Breast epithelium (tissue), 4 donors: ENCODE measurements at regions not wholly inside any gene's neighbourhood (a gene's known extent, or its start where the extent isn't known, plus 50 kb on each side); places are given as distances from the start of the nearest gene placed in this dataset.

ENCODE experiments used
- DNase-seq, 2 donors: peaks; one replicate each; pipeline ENCODE4 v3.0.0-alpha.2; 2019; ENCODE audit warnings: low spot score in 2 of 2
- H3K27ac ChIP-seq, 2 donors: fragments of 200-600 bp; sonication (generic) in 1 of 2; one replicate each; pipeline ENCODE4 v1.5.1; 2016 to 2019; ENCODE audit warnings: mild to moderate bottlenecking in 1 of 2
- H3K27me3 ChIP-seq, 2 donors: fragments of 200-600 bp; sonication (generic) in 1 of 2; one replicate each; pipeline versions ENCODE4 v1.5.1 to v1.6.0; 2017 to 2019; ENCODE audit warnings: control low read depth in 1 of 2, mild to moderate bottlenecking in 1 of 2
- H3K36me3 ChIP-seq: fragments of 200-600 bp; one replicate; pipeline ENCODE4 v1.5.1; 2019
- H3K4me1 ChIP-seq, 2 donors: fragments of 200-600 bp; sonication (generic); one replicate each; pipeline ENCODE4 v1.5.1; 2016 to 2019; ENCODE audit warnings: control low read depth in 1 of 2
- H3K4me3 ChIP-seq, 3 donors: fragments of 200-600 bp; sonication (generic); 1 replicate in 2 of 3; 2 replicates in 1 of 3; pipeline ENCODE4 v1.5.1; 2016 to 2019; ENCODE audit warnings: mild to moderate bottlenecking in 3 of 3, moderate library complexity in 2 of 3
- H3K9me3 ChIP-seq, 2 donors: fragments of 200-600 bp; sonication (generic) in 1 of 2; one replicate each; pipeline ENCODE4 v1.5.1; 2016 to 2019; ENCODE audit warnings: control low read depth in 1 of 2
- POLR2A ChIP-seq: fragments of 450-650 bp; IDR thresholded peaks from one replicate; pipeline ENCODE4 v1.6.1; 2016; ENCODE audit warnings: antibody characterized with exemption, mild to moderate bottlenecking, moderate library complexity
- POLR2AphosphoS5 ChIP-seq, 3 donors: sonication (generic); formaldehyde crosslinking; IDR thresholded peaks; one replicate each; pipeline ENCODE4 v1.6.1; 2017; ENCODE audit warnings: antibody characterized with exemption in 3 of 3
- intact Hi-C: fragments of 100-400 bp; cut with DNase I; formaldehyde crosslinking; loops from one replicate; pipeline ENCODE4 v1.15.1; 2023; ENCODE audit warnings: low total_unique reads
- TF ChIP-seq, protein P1 (sequence below), 3 donors: fragments of 450-650 bp; IDR thresholded peaks; one replicate each; pipeline ENCODE4 v1.5.1; 2016 to 2017; ENCODE audit warnings: antibody characterized with exemption in 3 of 3, mild to moderate bottlenecking in 3 of 3, moderate library complexity in 3 of 3

DNA sequence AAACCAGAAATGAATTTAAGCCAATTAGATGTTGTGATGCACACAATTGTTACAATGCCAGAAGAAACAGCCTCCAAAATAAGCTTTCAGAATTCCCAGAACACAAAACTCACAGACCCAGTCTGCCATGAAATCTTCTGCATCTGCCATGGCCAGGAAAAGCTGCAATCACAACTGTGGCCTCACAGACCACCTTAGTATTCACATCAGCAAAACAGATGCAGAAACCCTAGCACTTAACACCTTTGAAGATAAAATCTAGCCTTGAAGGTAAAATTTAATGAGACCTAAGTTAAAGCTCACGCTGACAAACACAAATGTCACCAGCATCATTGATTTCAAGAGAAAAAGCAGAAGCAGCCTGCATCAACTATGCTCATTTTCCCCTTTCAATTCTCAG is 566.8 kb upstream of the TMPRSS15 start:
- TF ChIP-seq, protein P1, sequence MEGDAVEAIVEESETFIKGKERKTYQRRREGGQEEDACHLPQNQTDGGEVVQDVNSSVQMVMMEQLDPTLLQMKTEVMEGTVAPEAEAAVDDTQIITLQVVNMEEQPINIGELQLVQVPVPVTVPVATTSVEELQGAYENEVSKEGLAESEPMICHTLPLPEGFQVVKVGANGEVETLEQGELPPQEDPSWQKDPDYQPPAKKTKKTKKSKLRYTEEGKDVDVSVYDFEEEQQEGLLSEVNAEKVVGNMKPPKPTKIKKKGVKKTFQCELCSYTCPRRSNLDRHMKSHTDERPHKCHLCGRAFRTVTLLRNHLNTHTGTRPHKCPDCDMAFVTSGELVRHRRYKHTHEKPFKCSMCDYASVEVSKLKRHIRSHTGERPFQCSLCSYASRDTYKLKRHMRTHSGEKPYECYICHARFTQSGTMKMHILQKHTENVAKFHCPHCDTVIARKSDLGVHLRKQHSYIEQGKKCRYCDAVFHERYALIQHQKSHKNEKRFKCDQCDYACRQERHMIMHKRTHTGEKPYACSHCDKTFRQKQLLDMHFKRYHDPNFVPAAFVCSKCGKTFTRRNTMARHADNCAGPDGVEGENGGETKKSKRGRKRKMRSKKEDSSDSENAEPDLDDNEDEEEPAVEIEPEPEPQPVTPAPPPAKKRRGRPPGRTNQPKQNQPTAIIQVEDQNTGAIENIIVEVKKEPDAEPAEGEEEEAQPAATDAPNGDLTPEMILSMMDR (IDR thresholded peaks at IDR 0.05) = no peak
- TF ChIP-seq POLR2A (no peak), POLR2AphosphoS5 (IDR thresholded peaks at IDR 0.05) (no peak)
- intact Hi-C loops = no loop called here
- no peaks in the 10 kb centered on the region for H3K9me3 ChIP-seq
- H3K36me3 ChIP-seq = no peaks in the 10 kb centered on the region
- no peak for DNase-seq
- H3K27ac ChIP-seq = no peak overlapping the region
- H3K4me3 ChIP-seq = no peak overlapping the region
- H3K27me3 ChIP-seq = no peaks in the 10 kb centered on the region
- H3K4me1 ChIP-seq = no peaks in the 10 kb centered on the region

DNA sequence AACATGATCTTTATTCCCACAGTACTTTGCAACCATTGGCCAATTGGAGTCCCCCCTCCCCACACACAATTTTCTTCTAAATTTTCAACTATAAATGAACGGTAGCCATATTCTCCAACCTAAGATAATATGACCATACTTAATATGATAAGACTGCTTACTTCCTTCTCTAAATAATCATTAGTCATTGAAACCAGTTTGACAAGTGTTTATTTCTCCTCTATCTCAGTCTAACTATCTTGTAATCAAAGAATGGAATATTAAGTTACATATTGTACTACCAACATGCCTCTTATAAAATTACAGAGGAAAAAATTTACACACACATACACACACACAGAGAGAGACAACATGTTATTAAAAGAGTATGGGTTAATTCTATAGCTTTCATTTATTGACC is 567.4 kb upstream of the TMPRSS15 start:
- H3K27ac ChIP-seq = no peak overlapping the region
- TF ChIP-seq, protein P1 (IDR thresholded peaks at IDR 0.05) = no peak
- TF ChIP-seq POLR2AphosphoS5 (IDR thresholded peaks at IDR 0.05) (no peak), POLR2A (no peak)
- DNase-seq = no peak
- no peaks in the 10 kb centered on the region for H3K36me3 ChIP-seq
- intact Hi-C loops = no loop called here
- no peak overlapping the region for H3K4me3 ChIP-seq
- no peaks in the 10 kb centered on the region for H3K4me1 ChIP-seq
- no peaks in the 10 kb centered on the region for H3K27me3 ChIP-seq
- no peaks in the 10 kb centered on the region for H3K9me3 ChIP-seq

DNA sequence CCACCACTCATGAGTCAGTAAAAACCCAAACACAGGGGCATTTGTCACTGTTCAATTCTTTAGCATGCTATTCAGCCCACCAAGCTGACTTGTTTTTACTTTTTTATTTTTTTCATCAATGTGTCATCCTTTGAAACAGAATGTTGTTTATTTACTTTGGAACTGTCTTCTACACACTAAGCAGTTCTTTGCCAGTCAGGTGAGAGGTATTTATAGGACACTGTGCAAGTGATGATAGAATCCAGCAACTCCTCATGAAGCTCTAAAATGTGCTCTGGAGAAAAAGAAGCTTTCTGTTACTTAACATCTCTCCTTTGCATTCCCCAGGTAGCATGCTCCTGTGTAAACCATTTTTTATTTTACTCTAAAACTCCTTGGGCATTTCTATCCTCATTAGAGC is 582.0 kb upstream of the TMPRSS15 start:
- Histone ChIP-seq H3K4me3 (no peak overlapping the region), H3K27ac (no peak overlapping the region), H3K36me3 (no peaks in the 10 kb centered on the region), H3K4me1 (no peaks in the 10 kb centered on the region), H3K9me3 (no peaks in the 10 kb centered on the region), H3K27me3 (no peaks in the 10 kb centered on the region)
- TF ChIP-seq, protein P1 (IDR thresholded peaks at IDR 0.05) = no peak
- TF ChIP-seq POLR2A (no peak), POLR2AphosphoS5 (IDR thresholded peaks at IDR 0.05) (no peak)
- no peak for DNase-seq
- intact Hi-C loops = no loop called here

DNA sequence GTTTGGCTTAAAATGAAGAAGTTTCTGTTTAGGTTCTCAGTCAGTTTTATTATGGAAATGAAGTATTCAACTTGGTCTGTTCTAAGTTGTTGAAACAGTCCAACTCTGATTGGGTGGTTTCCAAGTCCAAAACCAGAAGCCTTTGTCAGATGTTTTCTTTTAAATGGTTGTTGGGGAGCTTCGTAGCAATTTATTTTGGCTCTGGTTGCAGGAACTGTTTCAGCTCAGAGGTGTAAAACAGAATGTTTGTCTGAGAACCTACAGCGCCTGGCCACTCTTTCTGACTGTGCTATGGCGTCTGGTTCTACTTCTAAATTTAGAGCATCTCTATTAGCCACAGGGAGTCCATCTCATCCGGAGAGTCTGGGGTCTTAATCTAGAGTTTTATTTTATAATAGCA is 582.6 kb upstream of the TMPRSS15 start:
- TF ChIP-seq, protein P1 (IDR thresholded peaks at IDR 0.05) = no peak
- TF ChIP-seq POLR2A (no peak), POLR2AphosphoS5 (IDR thresholded peaks at IDR 0.05) (no peak)
- no peak for DNase-seq
- intact Hi-C loops = no loop called here
- Histone ChIP-seq H3K4me3 (no peak overlapping the region), H3K27ac (no peak overlapping the region), H3K27me3 (no peaks in the 10 kb centered on the region), H3K36me3 (no peaks in the 10 kb centered on the region), H3K9me3 (no peaks in the 10 kb centered on the region), H3K4me1 (no peaks in the 10 kb centered on the region)

DNA sequence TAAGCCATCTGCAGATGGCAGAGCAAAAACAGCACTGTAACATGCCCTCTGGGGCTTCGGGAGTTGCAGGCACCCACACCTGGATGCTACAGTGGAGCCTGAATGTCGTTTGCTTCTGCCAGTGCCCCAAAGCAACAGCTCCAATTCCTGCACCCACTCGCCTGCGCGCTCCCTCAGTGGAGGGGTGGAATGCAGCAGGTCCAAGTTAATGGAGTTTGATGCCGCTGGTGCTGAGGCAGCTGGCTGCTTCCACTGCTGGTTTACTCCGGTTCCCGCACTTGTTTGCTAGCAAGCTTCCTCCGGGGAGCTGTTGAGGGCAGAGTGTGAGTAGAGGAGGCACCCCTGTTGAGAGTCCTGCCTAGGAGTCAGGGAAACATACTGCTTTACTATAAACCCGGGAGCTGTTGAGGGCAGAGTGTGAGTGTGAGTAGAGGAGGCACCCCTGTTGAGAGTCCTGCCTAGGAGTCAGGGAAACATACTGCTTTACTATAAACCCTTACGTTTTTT is 584.0 kb upstream of the TMPRSS15 start:
- intact Hi-C loops = no loop called here
- peak overlapping the region in 1 of 3 donors; percentile 31 for H3K4me3 ChIP-seq
- TF ChIP-seq, protein P1 (IDR thresholded peaks at IDR 0.05) = no peak
- no peak for TF ChIP-seq POLR2AphosphoS5 (IDR thresholded peaks at IDR 0.05)
- TF ChIP-seq POLR2A = no peak

More for the DNA sequence above, 584.0 kb upstream of the TMPRSS15 start:
- Histone ChIP-seq H3K9me3 (no peaks in the 10 kb centered on the region), H3K27me3 (no peaks in the 10 kb centered on the region), H3K27ac (no peak overlapping the region), H3K36me3 (no peaks in the 10 kb centered on the region), H3K4me1 (no peaks in the 10 kb centered on the region)
- no peak for DNase-seq
